Epithelial cell of esophagus (primary cell): ENCODE measurements at regions not wholly inside any gene's neighbourhood (a gene's known extent, or its start where the extent isn't known, plus 50 kb on each side); places are given as distances from the start of the nearest gene placed in this dataset.

Experiments
- DNase-seq: peaks from one replicate; pipeline ENCODE4 v3.0.0; 2010; ENCODE audit warnings: low read depth
- H3K4me3 ChIP-seq: 2 replicates; pipeline ENCODE4 v1.5.1; 2011; ENCODE audit warnings: mild to moderate bottlenecking, low read length, control low read depth
- CTCF ChIP-seq: IDR thresholded peaks from 2 replicates; pipeline ENCODE4 v1.5.1; 2011; ENCODE audit warnings: low read depth, mild to moderate bottlenecking, low read length, control low read depth, inconsistent platforms; ENCODE audit not compliant: insufficient read depth; ENCODE audit errors: missing control alignments

DNA sequence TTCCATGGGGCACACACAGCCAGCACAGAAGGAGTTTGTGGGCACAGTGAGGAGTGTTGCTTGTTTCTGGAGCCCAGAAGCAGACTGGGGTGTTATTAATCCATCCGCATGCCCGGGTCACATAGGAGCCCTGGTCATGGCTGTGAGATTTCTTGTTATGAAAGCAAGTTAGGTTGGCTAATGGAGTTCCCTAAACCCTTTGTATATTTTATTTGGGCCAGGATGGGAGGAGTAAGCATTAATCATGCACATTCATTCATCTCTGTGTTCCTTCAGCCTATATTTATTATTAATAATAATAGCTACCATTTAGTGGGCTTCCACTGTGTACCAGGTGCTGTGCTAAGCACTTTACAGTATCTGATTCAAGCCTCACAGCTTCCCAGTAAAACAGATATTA is 200.6 kb upstream of the CDH5 start:
- TF ChIP-seq CTCF = no peak
- no peak overlapping the region for H3K4me3 ChIP-seq
- DNase-seq = no peak

DNA sequence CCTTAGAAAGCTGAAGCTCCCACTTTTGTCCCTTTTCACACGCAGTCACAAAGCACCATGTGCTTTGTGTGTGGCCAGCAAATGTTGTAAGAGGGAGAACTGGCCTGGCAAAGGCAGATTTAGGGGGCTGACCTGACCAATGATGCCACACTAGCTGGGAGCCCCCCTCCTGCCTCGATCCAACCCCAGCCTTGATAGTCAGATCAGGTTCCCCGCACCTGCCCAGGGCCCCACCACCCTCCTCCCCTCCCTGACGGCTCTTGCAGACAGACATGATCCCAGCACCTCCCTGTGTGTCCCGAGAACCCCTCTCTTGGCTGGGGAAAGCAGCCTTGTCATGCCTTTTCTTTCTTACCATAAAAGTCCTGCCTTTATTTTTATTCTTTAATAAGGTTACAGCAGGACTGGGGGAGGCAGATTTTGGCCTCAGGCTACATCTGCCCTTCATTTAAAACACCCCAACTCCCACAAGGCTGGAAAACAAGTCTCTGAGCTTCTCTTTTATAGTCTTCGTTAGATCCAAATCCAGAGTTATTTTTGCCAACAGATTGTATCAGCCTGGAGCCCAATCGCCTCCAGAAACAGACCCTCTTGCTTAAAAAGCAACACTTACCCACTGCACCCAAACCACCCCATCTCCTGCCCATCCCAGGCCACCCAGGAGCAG is 201.8 kb upstream of the CDH5 start:
- H3K4me3 ChIP-seq = no peak overlapping the region
- no peak for TF ChIP-seq CTCF
- DNase-seq = no peak

GRCh38 chr16:66162821-66163220 is 203.7 kb upstream of the CDH5 start:
- no peak overlapping the region for H3K4me3 ChIP-seq
- no peak for DNase-seq

DNA sequence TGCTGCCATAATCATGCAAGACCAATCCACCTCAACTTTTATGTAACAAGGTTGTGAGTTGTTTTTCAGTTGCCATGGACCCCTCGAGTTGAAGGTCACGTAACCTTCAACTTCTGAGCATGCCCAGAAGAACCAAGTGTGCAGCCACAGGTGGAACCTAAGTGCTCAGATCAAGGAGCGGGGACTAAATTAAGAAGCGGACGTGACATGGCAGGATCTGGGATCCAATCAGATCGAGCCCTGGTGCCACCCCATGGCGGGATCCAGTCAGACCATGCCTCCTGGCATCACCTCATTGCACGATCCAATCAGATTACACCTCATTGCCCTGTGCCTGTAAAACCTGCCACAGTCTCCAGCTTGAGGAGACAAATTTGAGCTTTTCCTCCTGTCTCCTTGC is 204.5 kb upstream of the CDH5 start:
- no peak for DNase-seq
- H3K4me3 ChIP-seq = no peak overlapping the region
- no peak for TF ChIP-seq CTCF

More at GRCh38 chr16:66162821-66163220, 203.7 kb upstream of the CDH5 start:
- TF ChIP-seq CTCF = no peak

GRCh38 chr16:66161269-66161668 is 205.2 kb upstream of the CDH5 start:
- no peak for TF ChIP-seq CTCF
- H3K4me3 ChIP-seq = no peak overlapping the region
- DNase-seq = no peak

DNA sequence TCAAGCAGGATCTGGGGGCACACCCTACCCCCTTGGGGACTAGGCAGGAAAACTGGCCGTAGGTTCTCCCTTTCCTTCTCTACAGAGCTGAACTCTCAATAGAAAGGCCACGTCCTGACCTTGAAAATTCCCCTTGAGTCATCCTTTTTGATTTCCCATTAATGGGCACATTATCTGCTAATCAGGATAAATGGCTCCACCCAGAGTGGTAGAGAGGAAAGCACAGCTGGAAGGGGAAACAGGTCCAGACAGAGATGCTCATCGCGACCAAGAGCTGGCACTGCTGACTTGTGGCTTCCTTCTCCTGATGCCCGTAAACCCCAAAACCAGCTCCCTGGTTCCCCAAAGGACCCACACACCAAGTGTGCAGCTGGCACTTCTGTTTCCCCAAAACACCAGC is 206.5 kb upstream of the CDH5 start:
- TF ChIP-seq CTCF = no peak
- peak; percentile 6 for DNase-seq
- H3K4me3 ChIP-seq = no peak overlapping the region

- TF ChIP-seq CTCF = no peak
- DNase-seq = no peak
- no peak overlapping the region for H3K4me3 ChIP-seq
These were observed 210.0 kb upstream of the CDH5 start for GRCh38 chr16:66156538-66156937.
